GM12872 (cell line): ENCODE measurements at regions not wholly inside any gene's neighbourhood (a gene's known extent, or its start where the extent isn't known, plus 50 kb on each side); places are given as distances from the start of the nearest gene placed in this dataset.

ENCODE experiments used
- TF ChIP-seq, protein P1 (sequence below): IDR thresholded peaks from 3 replicates; pipeline ENCODE4 v1.5.1; 2011; ENCODE audit warnings: low read depth, mild to moderate bottlenecking, low read length, moderate library complexity; ENCODE audit not compliant: insufficient read depth

DNA sequence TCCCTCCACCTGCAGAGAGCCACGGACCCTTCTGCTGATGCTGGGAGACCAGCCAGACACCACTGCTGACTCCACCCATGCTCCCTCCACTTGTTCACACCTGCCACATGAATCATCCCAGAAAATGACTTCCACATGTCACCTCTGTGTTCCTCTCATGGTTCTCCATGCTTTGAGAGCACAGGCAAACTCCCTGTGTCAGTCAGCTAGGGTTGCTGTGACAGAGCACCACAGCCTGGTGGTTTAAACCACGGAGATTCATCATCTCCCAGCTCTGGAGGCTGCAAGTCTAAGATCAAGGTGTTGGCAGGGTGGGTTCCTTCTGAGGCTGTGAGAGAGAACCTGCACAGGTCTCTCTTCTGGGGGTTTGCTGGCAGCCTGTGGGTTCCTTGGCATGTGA lies 381.4 kb downstream of the GADD45G start:
- TF ChIP-seq, protein P1, sequence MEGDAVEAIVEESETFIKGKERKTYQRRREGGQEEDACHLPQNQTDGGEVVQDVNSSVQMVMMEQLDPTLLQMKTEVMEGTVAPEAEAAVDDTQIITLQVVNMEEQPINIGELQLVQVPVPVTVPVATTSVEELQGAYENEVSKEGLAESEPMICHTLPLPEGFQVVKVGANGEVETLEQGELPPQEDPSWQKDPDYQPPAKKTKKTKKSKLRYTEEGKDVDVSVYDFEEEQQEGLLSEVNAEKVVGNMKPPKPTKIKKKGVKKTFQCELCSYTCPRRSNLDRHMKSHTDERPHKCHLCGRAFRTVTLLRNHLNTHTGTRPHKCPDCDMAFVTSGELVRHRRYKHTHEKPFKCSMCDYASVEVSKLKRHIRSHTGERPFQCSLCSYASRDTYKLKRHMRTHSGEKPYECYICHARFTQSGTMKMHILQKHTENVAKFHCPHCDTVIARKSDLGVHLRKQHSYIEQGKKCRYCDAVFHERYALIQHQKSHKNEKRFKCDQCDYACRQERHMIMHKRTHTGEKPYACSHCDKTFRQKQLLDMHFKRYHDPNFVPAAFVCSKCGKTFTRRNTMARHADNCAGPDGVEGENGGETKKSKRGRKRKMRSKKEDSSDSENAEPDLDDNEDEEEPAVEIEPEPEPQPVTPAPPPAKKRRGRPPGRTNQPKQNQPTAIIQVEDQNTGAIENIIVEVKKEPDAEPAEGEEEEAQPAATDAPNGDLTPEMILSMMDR = no peak

DNA sequence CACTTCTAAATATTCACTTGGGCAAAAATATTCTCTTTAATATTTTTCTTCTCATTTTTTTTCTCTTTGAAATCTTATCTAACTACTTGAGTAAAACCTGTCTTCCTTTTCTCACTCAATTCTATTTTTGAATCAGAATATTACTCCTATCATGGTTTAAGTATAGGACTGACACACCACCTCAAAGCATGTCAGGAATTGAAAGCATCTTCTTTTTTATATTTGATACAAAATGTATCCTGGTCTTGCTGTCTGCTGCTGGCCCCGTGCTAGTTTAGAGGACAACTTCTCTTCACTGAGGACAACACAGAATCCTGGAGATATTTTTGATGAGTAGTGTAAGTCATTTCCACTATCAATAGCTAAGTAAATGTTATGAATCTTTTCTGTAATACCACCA lies 383.6 kb downstream of the GADD45G start:
- TF ChIP-seq, protein P1 = no peak

DNA sequence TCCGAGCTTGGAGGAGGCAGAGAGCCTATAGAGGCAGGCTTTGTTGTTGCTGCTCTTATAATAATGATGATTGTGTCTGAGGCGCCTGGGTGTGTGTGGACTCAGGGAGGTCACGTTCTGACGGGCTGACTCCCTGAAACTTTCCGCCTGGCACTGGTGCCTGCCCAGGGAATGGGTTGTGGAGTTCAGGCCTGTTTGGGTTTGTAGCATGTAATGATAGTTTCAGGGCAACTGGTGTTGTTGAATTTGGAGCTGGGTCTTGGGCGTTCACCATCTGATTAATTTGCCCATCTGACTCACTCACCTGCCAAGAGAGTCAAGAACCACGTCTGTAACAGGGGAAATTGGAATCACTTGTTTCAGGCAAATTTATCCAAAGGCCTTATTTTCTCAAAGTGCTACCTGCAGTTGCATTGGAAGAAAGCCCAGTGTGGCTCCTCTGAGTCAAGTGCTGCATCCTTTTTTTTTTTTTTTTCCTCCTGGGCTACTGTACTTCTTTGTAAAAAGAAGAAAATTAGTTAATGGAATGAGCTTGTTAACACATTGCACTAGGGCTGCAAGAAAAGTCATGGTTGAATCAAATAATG lies 386.5 kb downstream of the GADD45G start:
- TF ChIP-seq, protein P1 = no peak

DNA sequence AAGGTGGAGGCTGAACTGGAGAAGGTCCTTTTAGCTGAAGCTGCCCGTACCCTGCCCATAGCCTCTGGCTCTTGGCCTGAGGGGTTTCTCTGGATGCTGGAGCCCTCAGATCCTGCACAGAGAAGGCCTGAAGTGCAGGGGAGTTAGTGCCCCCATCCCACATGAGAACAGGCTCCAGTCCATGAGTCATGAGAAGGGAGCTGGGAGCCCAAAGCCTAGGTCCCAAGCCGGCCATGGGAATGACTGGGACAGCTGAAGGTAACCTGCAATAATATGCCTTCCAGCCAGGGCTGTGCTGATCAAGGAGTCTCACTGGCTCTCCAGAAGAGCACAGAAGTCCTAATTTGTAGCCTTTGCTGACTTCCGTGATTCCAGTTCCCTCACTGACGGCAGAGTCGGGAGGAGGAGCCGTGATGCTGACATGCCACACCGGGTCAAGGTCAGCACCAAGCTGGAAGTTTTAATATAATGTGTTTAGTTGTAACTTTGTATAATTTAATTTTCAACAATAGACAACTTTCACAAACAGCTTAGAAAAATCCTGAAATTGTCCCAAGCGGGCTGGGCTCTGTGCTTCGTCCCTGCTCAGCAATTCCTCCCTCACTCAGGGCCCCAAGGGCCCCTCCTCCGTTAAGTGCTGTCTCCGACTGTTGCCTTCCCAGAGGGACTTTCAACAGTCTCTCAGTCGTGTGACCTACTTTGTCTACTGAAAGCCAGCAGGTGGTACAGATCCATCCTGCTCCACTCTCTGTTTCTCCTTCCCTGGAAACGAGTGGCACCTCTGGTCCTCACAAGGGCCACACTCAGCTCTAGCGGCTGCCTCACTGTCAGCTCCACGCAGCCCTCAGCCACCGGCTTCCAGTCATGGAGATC lies 387.8 kb downstream of the GADD45G start:
- TF ChIP-seq, protein P1 = no peak

DNA sequence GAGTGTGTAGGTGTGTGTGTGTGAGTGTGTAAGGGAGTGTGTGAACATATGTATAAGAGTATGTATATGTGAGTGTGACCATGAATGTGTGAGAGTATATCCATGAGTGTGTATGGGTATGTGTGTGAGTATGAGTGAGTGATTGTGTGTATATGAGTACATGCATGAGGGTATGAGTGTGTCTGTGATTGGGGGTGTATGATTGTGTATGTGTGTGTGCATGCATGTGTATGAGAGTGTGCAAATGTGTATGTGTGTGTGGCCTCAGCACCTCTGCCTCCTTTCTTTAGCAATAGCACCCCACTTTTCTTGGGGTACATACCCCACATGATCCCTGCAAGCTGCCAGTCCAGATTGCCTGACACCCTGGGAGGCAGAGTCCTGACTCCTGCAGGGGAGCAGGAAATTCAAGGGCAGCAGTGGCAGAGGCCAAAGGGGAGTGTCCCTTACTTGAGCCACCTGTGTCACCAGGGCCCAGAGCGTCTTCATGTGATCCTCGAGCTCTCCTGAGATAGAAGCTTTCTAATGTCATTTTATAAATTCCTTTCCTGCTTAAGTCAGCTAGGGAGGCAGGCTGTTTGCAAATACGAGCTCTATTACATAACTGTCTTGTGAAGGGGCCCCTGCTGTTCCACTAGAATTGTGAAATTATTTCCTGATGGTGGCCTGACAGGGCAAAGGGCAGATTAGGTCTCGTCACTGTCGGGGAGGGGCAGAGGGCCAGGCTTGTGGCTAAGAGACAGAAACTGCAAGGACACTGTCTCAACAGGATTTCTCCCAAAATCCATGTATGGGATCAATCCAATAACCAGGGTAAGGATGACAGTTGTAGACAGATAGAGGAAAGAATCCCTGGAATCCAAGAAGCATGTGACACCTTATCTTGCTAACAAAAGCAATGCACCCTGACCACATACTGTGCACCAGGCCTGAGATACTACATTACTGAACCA lies 389.1 kb downstream of the GADD45G start:
- TF ChIP-seq, protein P1 = no peak

DNA sequence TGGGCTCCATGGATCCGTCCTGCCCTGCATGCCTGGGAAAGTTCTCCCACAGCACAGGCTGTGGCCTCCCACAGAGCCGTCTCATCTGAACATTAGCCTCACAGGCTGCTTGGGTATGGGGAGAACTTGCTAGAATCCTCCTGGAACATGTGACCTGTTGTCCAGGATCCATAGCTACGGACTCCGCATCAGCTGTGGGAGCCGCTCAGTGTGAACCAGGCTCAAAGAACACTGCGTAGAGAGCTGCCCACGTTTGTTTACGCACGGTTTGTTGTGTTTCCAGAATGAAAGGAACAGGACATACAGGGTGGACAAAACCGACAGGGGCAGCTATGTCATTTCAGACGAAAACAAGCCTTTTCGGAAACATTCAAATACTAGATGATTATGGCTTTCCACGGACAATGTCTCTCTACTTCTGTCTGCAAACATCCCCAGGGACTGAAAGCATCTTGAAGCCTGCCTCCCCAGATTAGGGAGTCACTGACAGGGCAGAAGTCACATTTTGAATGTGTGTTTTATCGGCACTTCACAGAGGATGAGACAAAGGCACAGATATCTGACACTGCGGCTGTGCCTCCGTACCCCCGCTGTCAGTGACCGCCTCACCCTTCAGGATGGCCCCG lies 390.3 kb downstream of the GADD45G start:
- TF ChIP-seq, protein P1 = no peak
